GM10266 (cell line): ENCODE measurements at regions not wholly inside any gene's neighbourhood (a gene's known extent, or its start where the extent isn't known, plus 50 kb on each side); places are given as distances from the start of the nearest gene placed in this dataset.
"Not testable (repeated sequence)": the region's sequence is repeated elsewhere in the genome, so short reads cannot be mapped to it uniquely, and the experiment has no call there.

Experiments used
- DNase-seq: peaks from one replicate; pipeline ENCODE4 v3.0.0; 2012; ENCODE audit errors: extremely low spot score
- TF ChIP-seq, protein P1 (sequence below): IDR thresholded peaks from 2 replicates; pipeline ENCODE4 v1.5.1; 2012; ENCODE audit warnings: mild to moderate bottlenecking, low read depth; ENCODE audit not compliant: control insufficient read depth, insufficient read depth; ENCODE audit errors: missing control alignments

DNA sequence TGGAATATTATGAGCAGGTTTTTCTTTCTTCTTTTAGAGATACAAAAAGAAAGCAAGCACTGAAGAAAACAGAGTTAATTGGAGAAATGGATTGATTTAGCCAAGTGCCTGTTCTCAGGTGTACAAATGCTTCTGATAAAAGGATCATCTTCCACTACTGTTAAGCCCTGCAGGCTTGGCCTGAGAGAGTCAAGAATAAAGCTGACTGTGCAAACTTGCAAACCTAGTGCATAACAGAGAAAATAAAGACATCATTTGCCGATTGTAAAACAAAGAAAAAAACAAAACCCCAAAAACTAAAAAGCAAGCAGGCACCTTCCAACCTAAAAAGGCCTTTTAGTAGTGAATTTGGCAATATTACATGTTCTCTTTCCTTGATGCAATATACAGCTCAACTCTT is 78.0 kb upstream of the CCDC80 start:
- DNase-seq = no peak
- TF ChIP-seq, protein P1, sequence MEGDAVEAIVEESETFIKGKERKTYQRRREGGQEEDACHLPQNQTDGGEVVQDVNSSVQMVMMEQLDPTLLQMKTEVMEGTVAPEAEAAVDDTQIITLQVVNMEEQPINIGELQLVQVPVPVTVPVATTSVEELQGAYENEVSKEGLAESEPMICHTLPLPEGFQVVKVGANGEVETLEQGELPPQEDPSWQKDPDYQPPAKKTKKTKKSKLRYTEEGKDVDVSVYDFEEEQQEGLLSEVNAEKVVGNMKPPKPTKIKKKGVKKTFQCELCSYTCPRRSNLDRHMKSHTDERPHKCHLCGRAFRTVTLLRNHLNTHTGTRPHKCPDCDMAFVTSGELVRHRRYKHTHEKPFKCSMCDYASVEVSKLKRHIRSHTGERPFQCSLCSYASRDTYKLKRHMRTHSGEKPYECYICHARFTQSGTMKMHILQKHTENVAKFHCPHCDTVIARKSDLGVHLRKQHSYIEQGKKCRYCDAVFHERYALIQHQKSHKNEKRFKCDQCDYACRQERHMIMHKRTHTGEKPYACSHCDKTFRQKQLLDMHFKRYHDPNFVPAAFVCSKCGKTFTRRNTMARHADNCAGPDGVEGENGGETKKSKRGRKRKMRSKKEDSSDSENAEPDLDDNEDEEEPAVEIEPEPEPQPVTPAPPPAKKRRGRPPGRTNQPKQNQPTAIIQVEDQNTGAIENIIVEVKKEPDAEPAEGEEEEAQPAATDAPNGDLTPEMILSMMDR = no peak

DNA sequence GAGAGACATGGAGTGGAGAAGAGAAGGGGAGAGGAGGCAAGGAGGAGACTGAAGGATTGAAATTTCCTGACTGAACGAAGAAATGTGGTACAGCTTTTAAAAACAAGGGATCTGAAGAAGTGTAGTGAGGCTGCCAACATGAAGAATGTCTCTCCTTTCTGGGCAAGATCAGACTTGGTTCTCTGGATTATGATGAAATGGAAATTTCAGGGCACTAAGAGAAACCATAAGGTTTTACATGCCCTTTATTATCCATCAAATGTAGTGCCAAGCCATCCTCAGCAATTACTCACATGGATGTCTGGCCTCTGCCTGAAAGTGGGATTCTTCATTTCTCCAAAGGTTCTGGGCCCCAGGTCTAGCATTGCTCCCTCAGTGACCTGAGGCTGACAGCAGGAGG is 77.6 kb upstream of the CCDC80 start:
- TF ChIP-seq, protein P1 = no peak
- no peak for DNase-seq

DNA sequence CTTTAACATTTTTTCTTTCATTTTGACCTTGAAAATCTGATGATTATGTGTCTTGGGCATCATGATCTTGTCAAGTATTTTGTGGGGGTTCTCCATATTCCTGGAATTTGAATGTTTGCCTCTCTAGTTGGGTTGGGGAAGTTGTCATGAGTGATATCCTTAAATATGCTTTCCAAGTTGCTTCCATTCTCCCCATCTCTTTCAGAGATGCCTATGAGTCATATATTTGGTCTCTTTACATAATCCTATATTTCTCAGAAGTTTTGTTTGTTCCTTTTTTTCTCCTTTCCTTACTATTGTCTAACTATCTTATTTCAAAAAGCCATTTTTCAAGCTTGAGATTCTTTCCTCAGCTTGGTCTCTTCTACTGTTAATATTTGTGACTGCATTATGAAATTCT is 69.0 kb upstream of the CCDC80 start:
- TF ChIP-seq, protein P1 = no peak
- no peak for DNase-seq

DNA sequence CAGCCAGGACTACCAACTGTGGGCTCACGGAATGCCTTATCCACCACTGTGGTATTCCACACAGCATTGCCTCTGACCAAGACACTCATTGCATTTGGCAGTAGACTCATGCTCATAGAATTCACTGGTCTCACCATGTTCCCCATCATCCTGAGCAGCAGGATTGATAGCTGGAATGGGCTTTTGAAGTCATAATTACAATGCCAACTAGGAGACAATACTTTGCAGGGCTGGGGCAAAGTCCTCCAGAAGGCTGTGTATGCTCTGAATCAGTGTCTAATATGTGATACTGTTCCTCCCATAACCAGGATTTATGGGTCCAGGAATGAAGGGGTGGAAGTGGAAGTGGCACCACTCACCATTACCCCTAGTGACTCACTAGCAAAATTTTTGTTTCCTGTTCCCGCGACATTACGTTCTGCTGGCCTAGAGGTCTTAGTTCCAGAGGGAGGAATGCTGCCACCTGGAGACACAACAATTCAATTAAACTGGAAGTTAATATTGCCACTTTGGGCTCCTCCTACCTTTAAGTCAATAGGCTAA is 58.6 kb upstream of the CCDC80 start:
- no peak for DNase-seq
- TF ChIP-seq, protein P1 = no peak

DNA sequence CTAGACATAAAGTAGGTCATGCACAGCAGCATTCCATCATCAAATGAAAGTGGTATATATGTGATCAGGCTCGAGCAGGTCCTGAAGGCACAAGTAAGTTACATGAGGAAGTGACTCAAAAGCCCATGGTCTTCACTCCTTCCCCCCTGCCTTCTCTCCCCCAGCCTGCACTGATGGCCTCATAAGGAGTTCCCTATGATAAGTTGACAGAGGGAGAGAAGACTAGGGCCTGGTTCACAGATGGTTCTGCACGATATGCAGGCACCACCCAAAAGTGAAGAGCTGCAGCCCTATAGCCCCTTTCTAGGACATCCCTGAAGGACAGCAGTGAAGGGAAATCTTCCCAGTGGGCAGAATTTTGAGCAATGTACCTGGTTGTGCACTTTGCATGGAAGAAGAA is 57.5 kb upstream of the CCDC80 start:
- DNase-seq = not testable (repeated sequence)

DNA sequence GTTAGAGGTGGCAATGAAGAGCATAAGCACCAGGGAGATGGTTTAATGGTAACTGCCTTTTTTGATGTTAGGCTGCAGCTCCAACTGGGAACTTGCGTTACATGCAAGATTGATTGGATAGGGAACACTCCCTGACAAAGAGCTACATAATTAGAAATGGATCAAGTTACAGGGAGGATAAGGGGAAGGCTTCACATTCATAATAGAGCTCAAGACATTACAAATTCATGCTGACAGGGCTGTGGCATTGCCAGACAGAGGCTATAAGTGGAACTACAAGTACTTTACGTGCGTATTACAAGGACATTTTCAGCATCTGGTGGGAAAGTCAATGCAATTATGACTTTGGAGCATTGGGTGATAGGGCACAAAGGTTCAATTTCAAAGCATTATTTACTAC is 55.3 kb upstream of the CCDC80 start:
- not testable (repeated sequence) for DNase-seq

DNA sequence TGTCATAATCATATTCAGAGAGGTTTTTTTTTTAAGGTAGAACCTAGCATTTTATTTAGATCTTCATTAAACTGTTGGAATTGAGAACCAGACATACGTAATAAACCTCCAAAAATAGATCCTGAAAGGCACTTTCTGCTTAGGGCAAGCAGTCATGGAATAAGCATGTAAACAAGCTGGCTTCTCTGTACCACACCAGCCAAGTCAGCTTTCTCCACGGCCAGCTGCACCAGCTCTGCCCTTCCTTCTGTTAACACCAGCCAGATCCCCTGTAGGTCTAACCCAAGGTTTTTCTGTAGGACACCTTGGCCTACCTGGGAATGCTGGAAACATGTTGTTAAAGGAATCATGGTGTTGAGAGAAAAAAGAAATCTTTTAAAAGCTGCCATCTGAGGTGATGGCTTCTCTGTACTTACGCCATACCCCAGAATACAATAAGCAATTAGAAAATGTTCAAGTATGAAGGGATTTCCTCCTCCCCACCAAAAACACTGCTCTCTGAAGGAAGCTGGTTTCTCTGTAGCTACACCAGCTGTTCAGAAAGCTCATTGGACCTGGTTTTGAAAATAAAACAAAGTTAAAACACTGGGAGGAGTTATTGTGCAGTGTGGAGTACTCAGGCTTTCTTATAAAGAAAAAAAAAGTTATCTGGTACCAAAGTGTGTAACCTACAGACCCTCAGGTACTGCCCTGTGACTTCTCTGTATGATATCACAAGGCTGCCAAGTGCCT is 54.6 kb upstream of the CCDC80 start:
- not testable (repeated sequence) for DNase-seq

DNA sequence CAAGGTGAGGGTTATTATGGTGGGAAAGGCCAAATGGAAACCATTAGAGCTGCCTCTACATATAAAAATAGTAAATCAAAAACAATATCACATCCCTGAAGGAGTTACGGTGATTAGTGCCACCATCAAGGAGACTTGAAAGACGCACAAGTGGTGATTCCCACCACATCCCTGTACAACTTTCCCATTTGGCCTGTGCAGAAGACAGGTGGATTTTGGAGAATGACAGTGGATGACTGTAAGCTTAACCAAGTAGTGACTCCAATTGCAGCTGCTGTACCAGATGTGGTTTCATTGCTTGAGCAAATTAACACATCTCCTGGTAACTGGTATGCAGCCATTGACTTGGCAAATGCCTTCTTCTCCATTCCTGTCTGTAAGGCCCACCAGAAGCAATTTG is 54.0 kb upstream of the CCDC80 start:
- not testable (repeated sequence) for DNase-seq

DNA sequence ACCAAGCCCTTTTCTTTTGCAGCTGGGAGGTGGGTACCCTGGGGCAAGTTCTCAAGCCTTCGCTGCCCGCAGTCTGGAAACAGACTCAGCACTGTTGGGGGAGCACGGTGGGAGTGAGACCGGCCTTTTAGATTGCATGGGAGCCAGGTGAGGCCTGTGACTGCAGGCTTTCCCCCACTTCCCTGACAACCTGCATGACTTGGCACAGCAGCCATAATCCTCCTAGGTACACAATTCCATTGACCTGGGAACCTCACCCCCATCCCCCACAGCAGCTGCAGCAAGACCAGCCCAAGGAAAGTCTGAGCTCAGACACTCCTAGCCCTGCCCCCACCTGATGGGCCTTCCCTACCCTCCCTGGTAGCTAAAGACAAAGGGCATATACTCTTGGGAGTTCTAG is 52.2 kb upstream of the CCDC80 start:
- TF ChIP-seq, protein P1 = no peak
- no peak for DNase-seq
